Activated naive CD8-positive, alpha-beta T cell treated with anti-CD3 and anti-CD28 coated beads for 36 hours (primary cell): ENCODE measurements at regions not wholly inside any gene's neighbourhood (a gene's known extent, or its start where the extent isn't known, plus 50 kb on each side); places are given as distances from the start of the nearest gene placed in this dataset.
"Not testable (repeated sequence)": the region's sequence is repeated elsewhere in the genome, so short reads cannot be mapped to it uniquely, and the experiment has no call there.

Experiments used
- DNase-seq: peaks from one replicate; pipeline ENCODE4 v3.0.0; 2021
- H3K27ac Mint-ChIP-seq: one replicate; pipeline ENCODE4 v1.8.0; 2022; ENCODE audit warnings: mild to moderate bottlenecking, moderate library complexity, mixed read lengths
- H3K27me3 Mint-ChIP-seq: one replicate; pipeline ENCODE4 v1.8.0; 2022; ENCODE audit warnings: mild to moderate bottlenecking, mixed read lengths
- H3K36me3 Mint-ChIP-seq: one replicate; pipeline ENCODE4 v1.8.0; 2021; ENCODE audit warnings: mild to moderate bottlenecking, mixed read lengths
- H3K4me1 Mint-ChIP-seq: one replicate; pipeline ENCODE4 v1.8.0; 2021; ENCODE audit warnings: mixed read lengths
- H3K4me3 Mint-ChIP-seq: one replicate; pipeline ENCODE4 v1.8.0; 2022; ENCODE audit warnings: mild to moderate bottlenecking, moderate library complexity, mixed read lengths
- H3K9me3 Mint-ChIP-seq: one replicate; pipeline ENCODE4 v1.8.0; 2022; ENCODE audit warnings: mixed read lengths

- Mint-ChIP-seq H3K4me1 (no peaks in the 10 kb centered on the region), H3K9me3 (peaks cover 12% of the 10 kb centered on the region), H3K27ac (no peak overlapping the region), H3K36me3 (no peaks in the 10 kb centered on the region), H3K27me3 (no peaks in the 10 kb centered on the region), H3K4me3 (no peak overlapping the region)
- no peak for DNase-seq
These were observed 688.8 kb downstream of the MTRR start for GRCh38 chr5:8557728-8558127.

- Mint-ChIP-seq H3K4me3 (no peak overlapping the region), H3K27me3 (no peaks in the 10 kb centered on the region), H3K9me3 (no peaks in the 10 kb centered on the region), H3K36me3 (no peaks in the 10 kb centered on the region), H3K4me1 (no peaks in the 10 kb centered on the region), H3K27ac (no peak overlapping the region)
- no peak for DNase-seq
These were observed 691.8 kb downstream of the MTRR start for GRCh38 chr5:8560776-8561175.

DNA sequence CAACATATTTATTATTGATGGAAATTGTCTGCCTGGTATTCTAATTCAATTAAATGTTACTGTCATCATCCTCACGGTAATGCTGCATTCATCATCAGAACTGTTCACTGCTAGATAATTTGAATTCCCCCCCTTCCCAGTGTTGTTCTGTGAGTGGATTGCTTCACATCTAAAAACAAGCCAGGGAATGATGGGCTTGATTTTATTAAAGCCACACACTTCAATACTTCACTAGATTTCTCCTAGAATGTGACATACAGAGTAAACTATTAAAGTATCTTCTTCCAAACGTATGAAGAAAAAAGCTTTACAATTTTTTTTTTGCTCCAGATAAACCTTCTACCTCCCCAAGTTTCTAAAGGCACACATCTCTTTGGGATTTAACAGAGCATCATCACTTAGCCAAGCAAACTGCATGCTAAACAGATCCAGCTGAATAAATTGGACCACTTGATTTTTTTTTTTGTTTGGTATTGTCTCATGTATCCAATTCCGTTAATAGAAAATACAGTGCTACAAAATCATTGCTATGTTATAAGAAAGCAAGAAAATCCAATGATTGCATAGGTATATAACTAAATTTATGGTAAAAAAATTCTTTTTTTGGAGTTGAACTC lies 692.4 kb downstream of the MTRR start:
- Mint-ChIP-seq H3K27ac (no peak overlapping the region), H3K4me1 (no peaks in the 10 kb centered on the region), H3K9me3 (no peaks in the 10 kb centered on the region), H3K36me3 (no peaks in the 10 kb centered on the region), H3K27me3 (no peaks in the 10 kb centered on the region), H3K4me3 (no peak overlapping the region)
- no peak for DNase-seq

GRCh38 chr5:8561854-8562253 lies 692.9 kb downstream of the MTRR start:
- no peaks in the 10 kb centered on the region for H3K36me3 Mint-ChIP-seq
- no peaks in the 10 kb centered on the region for H3K27me3 Mint-ChIP-seq
- H3K27ac Mint-ChIP-seq: no peak overlapping the region
- H3K4me1 Mint-ChIP-seq: no peaks in the 10 kb centered on the region
- no peaks in the 10 kb centered on the region for H3K9me3 Mint-ChIP-seq
- no peak for DNase-seq
- no peak overlapping the region for H3K4me3 Mint-ChIP-seq

DNA sequence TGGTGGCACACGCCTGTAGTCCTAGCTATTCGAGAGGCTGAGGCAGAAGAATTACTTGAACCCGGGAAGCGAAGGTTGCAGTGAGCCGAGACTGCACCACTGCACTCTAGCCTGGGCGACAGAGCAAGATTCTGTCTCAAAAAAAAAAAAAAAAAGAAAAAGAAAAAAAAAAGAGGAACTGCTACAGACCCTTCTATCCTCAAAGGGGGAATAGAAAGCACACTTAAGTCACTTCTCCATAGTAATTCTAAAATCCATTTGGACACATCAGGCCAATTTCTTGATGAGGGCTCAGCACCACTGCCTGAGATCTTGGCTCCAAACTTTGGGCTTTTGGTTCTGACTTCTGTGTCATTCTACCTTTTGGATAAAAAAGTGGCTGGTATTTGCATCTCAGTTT lies 694.6 kb downstream of the MTRR start:
- not testable (repeated sequence) for H3K9me3 Mint-ChIP-seq, DNase-seq, H3K27me3 Mint-ChIP-seq, H3K36me3 Mint-ChIP-seq, H3K4me1 Mint-ChIP-seq, H3K27ac Mint-ChIP-seq, H3K4me3 Mint-ChIP-seq

DNA sequence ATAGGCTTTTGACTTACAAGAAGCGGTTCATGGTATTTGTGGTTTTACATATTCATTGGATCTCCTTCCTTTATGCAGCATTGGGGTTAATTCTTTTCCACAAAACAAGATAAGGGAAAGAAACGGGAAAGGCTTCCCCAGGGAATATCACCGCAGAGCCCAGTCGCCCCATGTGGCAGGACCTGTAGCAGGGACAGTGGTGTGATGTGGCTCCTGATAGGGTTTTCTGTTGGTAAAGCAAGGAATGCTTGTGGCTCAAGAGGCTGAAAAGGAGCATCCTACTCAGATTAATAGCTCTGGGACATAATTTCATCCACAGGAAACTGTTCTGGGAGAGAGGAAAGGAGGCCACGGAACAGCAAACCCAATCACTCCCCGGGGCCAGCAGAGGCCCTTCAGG lies 699.9 kb downstream of the MTRR start:
- H3K27ac Mint-ChIP-seq: no peak overlapping the region
- H3K27me3 Mint-ChIP-seq: no peaks in the 10 kb centered on the region
- DNase-seq: no peak
- H3K36me3 Mint-ChIP-seq: no peaks in the 10 kb centered on the region
- H3K4me1 Mint-ChIP-seq: no peaks in the 10 kb centered on the region
- no peaks in the 10 kb centered on the region for H3K9me3 Mint-ChIP-seq
- H3K4me3 Mint-ChIP-seq: no peak overlapping the region

GRCh38 chr5:8570528-8570927 lies 701.6 kb downstream of the MTRR start:
- Mint-ChIP-seq H3K9me3 (no peaks in the 10 kb centered on the region), H3K27ac (no peak overlapping the region), H3K4me1 (no peaks in the 10 kb centered on the region), H3K36me3 (no peaks in the 10 kb centered on the region), H3K27me3 (no peaks in the 10 kb centered on the region), H3K4me3 (no peak overlapping the region)
- DNase-seq: no peak

DNA sequence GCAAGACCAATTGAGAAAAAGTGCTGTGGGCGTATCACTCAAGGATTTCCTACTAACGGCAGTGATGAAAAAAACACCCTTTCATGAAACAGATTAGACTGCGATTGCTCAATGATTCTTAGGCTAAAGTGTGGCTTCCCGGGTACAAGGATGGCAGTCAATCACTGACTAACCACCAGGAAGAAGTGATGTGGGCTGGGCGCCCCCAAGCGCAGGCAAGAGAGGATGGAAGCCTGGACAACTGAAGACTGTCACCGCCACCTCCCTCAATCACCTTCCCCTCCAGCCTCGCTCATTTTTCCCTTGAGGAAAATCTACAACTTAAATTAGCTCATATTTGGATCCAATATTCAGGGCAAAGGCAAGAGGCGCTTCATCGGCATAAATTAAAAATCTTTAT lies 707.2 kb downstream of the MTRR start:
- Mint-ChIP-seq H3K27ac (no peak overlapping the region), H3K27me3 (no peaks in the 10 kb centered on the region), H3K4me1 (no peaks in the 10 kb centered on the region), H3K9me3 (no peaks in the 10 kb centered on the region), H3K4me3 (no peak overlapping the region), H3K36me3 (no peaks in the 10 kb centered on the region)
- DNase-seq: no peak

- DNase-seq: no peak
- Mint-ChIP-seq H3K4me3 (no peak overlapping the region), H3K9me3 (no peaks in the 10 kb centered on the region), H3K4me1 (no peaks in the 10 kb centered on the region), H3K27ac (no peak overlapping the region), H3K27me3 (no peaks in the 10 kb centered on the region), H3K36me3 (no peaks in the 10 kb centered on the region)
These were observed 708.8 kb downstream of the MTRR start for GRCh38 chr5:8577792-8578191.

GRCh38 chr5:8580298-8580697 lies 711.4 kb downstream of the MTRR start:
- Mint-ChIP-seq H3K36me3 (no peaks in the 10 kb centered on the region), H3K4me3 (no peak overlapping the region), H3K9me3 (no peaks in the 10 kb centered on the region), H3K4me1 (no peaks in the 10 kb centered on the region), H3K27ac (no peak overlapping the region), H3K27me3 (no peaks in the 10 kb centered on the region)
- DNase-seq: no peak

DNA sequence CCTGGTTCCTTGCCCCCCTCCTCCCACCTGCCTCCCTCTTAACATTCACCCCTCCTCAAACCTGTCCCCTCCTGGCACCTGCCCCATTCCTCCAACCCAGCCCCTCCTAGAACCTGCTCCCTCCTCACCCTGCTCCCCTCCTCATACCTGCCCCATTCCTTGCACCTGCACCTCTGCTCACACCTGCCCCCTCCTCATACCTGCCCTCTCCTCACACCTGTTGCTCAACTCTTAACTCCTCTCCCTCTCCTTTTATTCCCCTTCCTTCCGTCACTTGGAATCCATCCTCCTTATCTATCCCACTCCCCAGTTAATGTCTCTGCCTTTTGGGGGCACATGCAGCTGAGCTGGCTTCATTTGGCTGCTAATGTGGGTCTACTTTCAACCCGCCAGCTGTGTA lies 712.1 kb downstream of the MTRR start:
- no peaks in the 10 kb centered on the region for H3K27me3 Mint-ChIP-seq
- H3K36me3 Mint-ChIP-seq: no peaks in the 10 kb centered on the region
- H3K9me3 Mint-ChIP-seq: no peaks in the 10 kb centered on the region
- H3K4me3 Mint-ChIP-seq: no peak overlapping the region
- no peaks in the 10 kb centered on the region for H3K4me1 Mint-ChIP-seq
- H3K27ac Mint-ChIP-seq: no peak overlapping the region
- no peak for DNase-seq

- no peak overlapping the region for H3K27ac Mint-ChIP-seq
- H3K27me3 Mint-ChIP-seq: no peaks in the 10 kb centered on the region
- no peaks in the 10 kb centered on the region for H3K36me3 Mint-ChIP-seq
- H3K4me3 Mint-ChIP-seq: no peak overlapping the region
- no peaks in the 10 kb centered on the region for H3K4me1 Mint-ChIP-seq
- H3K9me3 Mint-ChIP-seq: no peaks in the 10 kb centered on the region
- DNase-seq: no peak
These were observed 716.5 kb downstream of the MTRR start for GRCh38 chr5:8585230-8586018.

GRCh38 chr5:8590959-8591358 lies 722.0 kb downstream of the MTRR start:
- no peak for DNase-seq
- H3K4me3 Mint-ChIP-seq: no peak overlapping the region
- no peaks in the 10 kb centered on the region for H3K4me1 Mint-ChIP-seq
- peaks cover 1% of the 10 kb centered on the region for H3K9me3 Mint-ChIP-seq
- H3K27me3 Mint-ChIP-seq: no peaks in the 10 kb centered on the region
- no peak overlapping the region for H3K27ac Mint-ChIP-seq
- no peaks in the 10 kb centered on the region for H3K36me3 Mint-ChIP-seq

DNA sequence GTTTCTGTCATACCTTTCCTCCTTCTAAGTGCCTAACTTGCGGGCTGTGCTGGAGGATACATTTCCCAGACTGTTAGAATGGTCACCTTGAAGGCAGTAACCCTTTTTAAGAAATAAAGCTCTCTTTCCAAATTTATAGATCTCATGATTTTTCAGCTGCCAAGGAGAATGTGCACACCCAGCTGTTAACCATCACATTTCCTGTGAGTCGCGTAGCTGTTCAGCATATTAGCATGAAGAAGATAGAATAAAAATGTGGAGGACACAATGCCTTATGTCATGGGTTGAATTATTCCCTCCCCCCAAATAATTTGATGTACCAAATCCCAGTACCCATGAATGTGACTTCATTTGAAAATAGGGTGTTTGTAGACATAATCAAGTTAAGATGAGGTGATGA lies 729.4 kb downstream of the MTRR start:
- Mint-ChIP-seq H3K9me3 (no peaks in the 10 kb centered on the region), H3K4me1 (no peaks in the 10 kb centered on the region), H3K27me3 (no peaks in the 10 kb centered on the region), H3K4me3 (no peak overlapping the region), H3K36me3 (no peaks in the 10 kb centered on the region), H3K27ac (no peak overlapping the region)
- DNase-seq: no peak

- no peaks in the 10 kb centered on the region for H3K4me1 Mint-ChIP-seq
- no peaks in the 10 kb centered on the region for H3K9me3 Mint-ChIP-seq
- H3K4me3 Mint-ChIP-seq: no peak overlapping the region
- no peaks in the 10 kb centered on the region for H3K27me3 Mint-ChIP-seq
- H3K27ac Mint-ChIP-seq: no peak overlapping the region
- DNase-seq: no peak
- no peaks in the 10 kb centered on the region for H3K36me3 Mint-ChIP-seq
These were observed 730.0 kb downstream of the MTRR start for GRCh38 chr5:8598996-8599395.

- H3K9me3 Mint-ChIP-seq: no peaks in the 10 kb centered on the region
- no peaks in the 10 kb centered on the region for H3K36me3 Mint-ChIP-seq
- no peaks in the 10 kb centered on the region for H3K4me1 Mint-ChIP-seq
- DNase-seq: no peak
- no peak overlapping the region for H3K27ac Mint-ChIP-seq
- no peaks in the 10 kb centered on the region for H3K27me3 Mint-ChIP-seq
- no peak overlapping the region for H3K4me3 Mint-ChIP-seq
These were observed 731.9 kb downstream of the MTRR start for GRCh38 chr5:8600843-8601242.
